Stomach (tissue), 8 donors: ENCODE measurements at regions not wholly inside any gene's neighbourhood (a gene's known extent, or its start where the extent isn't known, plus 50 kb on each side); places are given as distances from the start of the nearest gene placed in this dataset.

Experiments
- DNase-seq, 2 donors: peaks; one replicate each; pipeline versions ENCODE4 v3.0.0 to v3.0.0-alpha.2; 2013 to 2019
- H3K27ac ChIP-seq, 5 donors: fragments of 200-600 bp in 4 of 5; sonication (generic) in 4 of 5; one replicate each; pipeline ENCODE4 v1.5.1; 2013 to 2019; ENCODE audit warnings: mild to moderate bottlenecking in 1 of 5, moderate library complexity in 1 of 5
- H3K27me3 ChIP-seq, 3 donors: fragments of 200-600 bp; sonication (generic); one replicate each; pipeline ENCODE4 v1.5.1; 2017 to 2019; ENCODE audit warnings: mixed run types in 1 of 3
- H3K36me3 ChIP-seq, 4 donors: fragments of 200-600 bp; sonication (generic); 1 replicate in 3 of 4; 2 replicates in 1 of 4; pipeline ENCODE4 v1.5.1; 2016 to 2019
- H3K4me1 ChIP-seq, 4 donors: fragments of 200-600 bp; sonication (generic); one replicate each; pipeline ENCODE4 v1.5.1; 2016 to 2019
- H3K4me3 ChIP-seq, 4 donors: fragments of 200-600 bp; sonication (generic) in 3 of 4; one replicate each; pipeline ENCODE4 v1.5.1; 2016 to 2019; ENCODE audit warnings: mild to moderate bottlenecking in 1 of 4
- H3K9me3 ChIP-seq, 4 donors: fragments of 200-600 bp; sonication (generic); one replicate each; pipeline ENCODE4 v1.5.1; 2016 to 2019
- CTCF ChIP-seq, 7 experiments: fragments of 450-650 bp in 4 of 7; fragments of 200-600 bp in 3 of 7; sonication (generic) in 3 of 7; IDR thresholded peaks; one replicate each; pipeline ENCODE4 v1.5.1; 2016 to 2019; ENCODE audit warnings: antibody characterized with exemption in 7 of 7, control low read depth in 2 of 7, mild to moderate bottlenecking in 1 of 7
- EP300 ChIP-seq: sonication (generic); formaldehyde crosslinking; IDR thresholded peaks from one replicate; pipeline ENCODE4 v1.6.1; 2017; ENCODE audit warnings: antibody characterized with exemption
- POLR2A ChIP-seq, 4 donors: fragments of 450-650 bp; IDR thresholded peaks; one replicate each; pipeline ENCODE4 v1.6.1; 2016; ENCODE audit warnings: antibody characterized with exemption in 4 of 4, control low read depth in 2 of 4, mild to moderate bottlenecking in 1 of 4, moderate library complexity in 1 of 4
- POLR2AphosphoS5 ChIP-seq, 3 donors: sonication (generic); formaldehyde crosslinking; IDR thresholded peaks; one replicate each; pipeline ENCODE4 v1.6.1; 2016; ENCODE audit warnings: antibody characterized with exemption in 3 of 3
- WGBS, 5 donors: extraction: QIAGEN DNeasy Blood & Tissue Kit in 3 of 5; methylation state at CpG; one replicate each; pipeline versions ENCODE4 v1.1.5 to v1.1.7; 2013 to 2018; 5-methylcytosine and 5-hydroxymethylcytosine counted together
- intact Hi-C: fragments of 100-400 bp; cut with DNase I; formaldehyde crosslinking; loops from one replicate; pipeline ENCODE4 v1.15.1; 2023; ENCODE audit warnings: low total_unique reads
- donor health status: healthy with polysubstance abuse.
- donor health status: Bipolar disorder and iron deficiency.
- donor health status: healthy.

DNA sequence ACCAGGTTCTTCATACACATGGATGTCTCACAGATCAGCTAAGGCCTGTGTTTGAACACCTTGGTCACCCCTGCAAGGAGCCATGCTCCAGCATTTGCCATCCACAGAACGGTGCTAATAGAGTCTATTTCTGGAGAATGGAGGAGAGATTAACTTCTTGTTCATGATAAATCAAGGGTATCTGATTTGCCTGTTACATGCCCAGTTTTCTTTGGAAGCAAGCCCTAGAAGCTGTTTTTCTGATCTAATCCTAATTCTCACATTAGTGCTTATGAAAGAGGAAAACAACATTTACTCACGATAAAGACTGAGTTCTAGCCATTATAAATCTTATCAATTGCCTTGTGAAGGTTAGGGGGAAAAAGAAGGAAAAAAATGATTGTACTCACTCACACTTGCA, 119.6 kb upstream of the DTNA start:
- Histone ChIP-seq H3K27ac (no peak overlapping the region), H3K4me1 (peaks cover 0 to 21% (median 3%) of the 10 kb centered on the region in 4 donors), H3K36me3 (no peaks in the 10 kb centered on the region), H3K27me3 (no peaks in the 10 kb centered on the region), H3K9me3 (no peaks in the 10 kb centered on the region), H3K4me3 (no peak overlapping the region)
- 22 to 45% (median 30%) methylated on average over 2 of the region's 2 CpGs for WGBS, 5 donors
- intact Hi-C loops, result no loop called here
- DNase-seq, result no peak
- TF ChIP-seq POLR2AphosphoS5 (IDR thresholded peaks at IDR 0.05) (no peak), POLR2A (IDR thresholded peaks at IDR 0.05) (no peak), EP300 (no peak), CTCF (IDR thresholded peaks at IDR 0.05) (no peak)

- no peak overlapping the region for H3K4me3 ChIP-seq
- DNase-seq, result no peak
- intact Hi-C loops, result no loop called here
- H3K27me3 ChIP-seq, result no peaks in the 10 kb centered on the region
- H3K4me1 ChIP-seq, result peaks cover 0 to 21% (median 3%) of the 10 kb centered on the region in 4 donors
- WGBS, 5 donors, result 73 to 87% (median 81%) methylated on average over 2 of the region's 2 CpGs
- H3K36me3 ChIP-seq, result no peaks in the 10 kb centered on the region
- H3K9me3 ChIP-seq, result no peaks in the 10 kb centered on the region
- TF ChIP-seq POLR2A (IDR thresholded peaks at IDR 0.05) (no peak), EP300 (no peak), CTCF (IDR thresholded peaks at IDR 0.05) (no peak), POLR2AphosphoS5 (IDR thresholded peaks at IDR 0.05) (no peak)
- peak overlapping the region in 1 of 5 donors; percentile 64 for H3K27ac ChIP-seq
These were observed 118.1 kb upstream of the DTNA start for GRCh38 chr18:34591920-34592444.

DNA sequence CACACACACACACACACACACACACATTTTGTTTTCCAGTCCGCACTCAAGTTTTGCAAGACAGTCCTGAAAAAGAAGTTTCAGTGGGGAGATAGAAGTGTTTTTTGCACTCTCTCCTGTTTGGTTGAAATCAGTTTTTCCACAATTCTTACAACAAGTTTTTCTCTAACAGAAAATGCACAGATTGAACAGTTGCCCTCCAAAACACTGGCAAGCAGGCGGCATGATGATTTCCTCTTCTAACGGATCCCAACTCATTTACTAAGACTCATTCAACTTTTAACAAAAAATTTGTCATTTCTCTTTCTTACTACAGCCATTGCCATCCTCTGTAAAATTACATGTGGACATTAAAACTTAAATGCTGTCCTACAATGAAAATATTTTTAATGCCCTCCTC, 117.6 kb upstream of the DTNA start:
- WGBS, 5 donors, result 61 to 71% (median 64%) methylated on average over 3 of the region's 3 CpGs
- peaks cover 0 to 21% (median 3%) of the 10 kb centered on the region in 4 donors for H3K4me1 ChIP-seq
- H3K4me3 ChIP-seq, result peak overlapping the region in 1 of 4 donors; percentile 26
- no peaks in the 10 kb centered on the region for H3K36me3 ChIP-seq
- H3K27me3 ChIP-seq, result no peaks in the 10 kb centered on the region
- intact Hi-C loops, result no loop called here
- TF ChIP-seq POLR2A (IDR thresholded peaks at IDR 0.05) (no peak), CTCF (IDR thresholded peaks at IDR 0.05) (no peak), POLR2AphosphoS5 (IDR thresholded peaks at IDR 0.05) (no peak), EP300 (no peak)
- peak overlapping the region in 4 of 5 donors; percentile 56 to 72 (median 60) for H3K27ac ChIP-seq
- no peaks in the 10 kb centered on the region for H3K9me3 ChIP-seq
- no peak for DNase-seq

GRCh38 chr18:34592961-34593382, 117.1 kb upstream of the DTNA start:
- no peaks in the 10 kb centered on the region for H3K9me3 ChIP-seq
- 1 to 10% (median 6%) methylated on average over 8 of the region's 8 CpGs for WGBS, 5 donors
- H3K36me3 ChIP-seq, result no peaks in the 10 kb centered on the region
- H3K27me3 ChIP-seq, result no peaks in the 10 kb centered on the region
- peak overlapping the region; percentile 24 to 40 (median 30) for H3K4me3 ChIP-seq
- DNase-seq, result peak; percentile 37 to 70
- TF ChIP-seq EP300 (no peak), POLR2A (IDR thresholded peaks at IDR 0.05) (no peak), POLR2AphosphoS5 (IDR thresholded peaks at IDR 0.05) (peak in 2 of 3 donors; percentile 5 to 43), CTCF (IDR thresholded peaks at IDR 0.05) (no peak)
- peak overlapping the region in 4 of 5 donors; percentile 56 to 72 (median 60) for H3K27ac ChIP-seq
- H3K4me1 ChIP-seq, result peaks cover 0 to 21% (median 3%) of the 10 kb centered on the region in 4 donors
- intact Hi-C loops, result no loop called here
